Esophagus squamous epithelium (tissue), 4 donors: ENCODE measurements at regions not wholly inside any gene's neighbourhood (a gene's known extent, or its start where the extent isn't known, plus 50 kb on each side); places are given as distances from the start of the nearest gene placed in this dataset.

Experiments used
- CTCF ChIP-seq, 6 experiments: fragments of 450-650 bp in 4 of 6; fragments of 200-600 bp in 2 of 6; sonication (generic) in 2 of 6; IDR thresholded peaks; one replicate each; pipeline ENCODE4 v1.5.1; 2016 to 2019; ENCODE audit warnings: antibody characterized with exemption in 6 of 6, mild to moderate bottlenecking in 4 of 6, moderate library complexity in 4 of 6
- POLR2A ChIP-seq, 4 donors: fragments of 450-650 bp; IDR thresholded peaks; one replicate each; pipeline ENCODE4 v1.6.1; 2017; ENCODE audit warnings: antibody characterized with exemption in 4 of 4, mild to moderate bottlenecking in 4 of 4, moderate library complexity in 3 of 4

- no peak for TF ChIP-seq CTCF (IDR thresholded peaks at IDR 0.05)
- no peak for TF ChIP-seq POLR2A (IDR thresholded peaks at IDR 0.05)
Observed at GRCh38 chr15:97691078-97691477, 269.4 kb upstream of the ARRDC4 start.
